HepG2 (cell line): ENCODE measurements at regions not wholly inside any gene's neighbourhood (a gene's known extent, or its start where the extent isn't known, plus 50 kb on each side); places are given as distances from the start of the nearest gene placed in this dataset.

Experiments
- ATAC-seq: fragments of 200-7000 bp; cut with Tn5 transposase; 3 replicates; pipeline ENCODE4 v1.9.1; 2020; ENCODE audit warnings: mild to moderate bottlenecking, moderate library complexity
- BruUV-seq: library from RNA; stranded (reverse); fragments of 400-500 nt; replicated peaks from 2 replicates; lab custom pipeline; 2021; lab: Mats Ljungman, UMichigan
- CTCF ChIA-PET: fragments of 300-600 bp; formaldehyde crosslinking; extraction: SDS; loops from one replicate; lab custom pipeline; 2021; ENCODE audit warnings: low total read pairs, inconsistent platforms, low intra/inter-chr PET ratio; lab: Yijun Ruan, JAX
- POLR2A ChIA-PET: fragments of 350-600 bp; sonication (Branson Sonifier 250); formaldehyde crosslinking; loops from one replicate; lab custom pipeline; 2020; ENCODE audit warnings: antibody characterized with exemption, inconsistent platforms; lab: Yijun Ruan, JAX
- DNase-seq: peaks from one replicate; pipeline ENCODE4 v3.0.0-alpha.2; 2015; ENCODE audit warnings: low spot score
- FAIRE-seq: peaks from 3 replicates; lab custom pipeline; 2011; peaks lifted over from hg19 to GRCh38; lab: Jason Lieb, UNC
- H2AFZ ChIP-seq: one replicate; pipeline ENCODE4 v1.6.1; 2011; ENCODE audit warnings: low read length, inconsistent platforms
- H3K27ac ChIP-seq: fragments of 300-600 bp; 3 replicates; pipeline ENCODE4 v1.8.0; 2011; ENCODE audit warnings: mixed run types, mild to moderate bottlenecking, mixed read lengths, low read length, inconsistent platforms; ENCODE audit not compliant: insufficient read depth; ENCODE audit errors: extremely low read length
- H3K27me3 ChIP-seq, 2 experiments: fragments of 200-600 bp in 1 of 2; 2 replicates in 1 of 2; 3 replicates in 1 of 2; pipeline versions ENCODE4 v1.6.0 to v1.8.0; 2011; ENCODE audit warnings: low read length in 2 of 2, mild to moderate bottlenecking in 2 of 2, moderate library complexity in 2 of 2, inconsistent platforms in 1 of 2; ENCODE audit not compliant: insufficient read depth in 2 of 2, control insufficient read depth in 1 of 2
- H3K36me3 ChIP-seq, 2 experiments: fragments of 200-600 bp in 1 of 2; replicated peaks in 1 of 2; 2 replicates in 1 of 2; 3 replicates in 1 of 2; pipeline versions ENCODE4 v1.5.1 to v1.8.0; 2011; ENCODE audit warnings: low read length in 2 of 2, inconsistent platforms in 1 of 2; ENCODE audit not compliant: insufficient read depth in 2 of 2, control insufficient read depth in 1 of 2
- H3K4me1 ChIP-seq: 2 replicates; pipeline ENCODE4 v1.5.1; 2012; ENCODE audit warnings: low read length, inconsistent platforms; ENCODE audit not compliant: insufficient read depth
- H3K4me2 ChIP-seq: 2 replicates; pipeline ENCODE4 v1.6.0; 2011; ENCODE audit warnings: low read depth, low read length, inconsistent platforms
- H3K4me3 ChIP-seq, 3 experiments: fragments of 200-600 bp in 1 of 3; sonication (generic), shearing (Covaris generic) in 1 of 3; replicated peaks in 1 of 3; 2 replicates each; pipeline ENCODE4 v1.5.1; 2011 to 2016; ENCODE audit warnings: low read length in 3 of 3, inconsistent platforms in 2 of 3, low read depth in 2 of 3, mild to moderate bottlenecking in 2 of 3, control low read depth in 1 of 3, mixed read lengths in 1 of 3; ENCODE audit not compliant: insufficient read depth in 1 of 3
- H3K79me2 ChIP-seq: one replicate; pipeline ENCODE4 v1.6.1; 2011; ENCODE audit warnings: low read length, inconsistent platforms; ENCODE audit not compliant: insufficient read depth
- H3K9ac ChIP-seq: 2 replicates; pipeline ENCODE4 v1.6.0; 2011; ENCODE audit warnings: mild to moderate bottlenecking, low read depth, low read length, inconsistent platforms; ENCODE audit not compliant: insufficient read depth
- H3K9me3 ChIP-seq: 2 replicates; pipeline ENCODE4 v1.5.1; 2012; ENCODE audit warnings: mild to moderate bottlenecking, low read length
- H4K20me1 ChIP-seq: 2 replicates; pipeline ENCODE4 v1.6.0; 2011; ENCODE audit warnings: inconsistent platforms, mild to moderate bottlenecking, low read length, moderate library complexity; ENCODE audit not compliant: insufficient read depth
- ADNP ChIP-seq: sonication (generic); formaldehyde crosslinking; IDR thresholded peaks from 2 replicates; pipeline ENCODE4 v1.4.0; 2020; ENCODE audit warnings: missing genetic modification reagents
- ATF7 ChIP-seq, 2 experiments: fragments of 450-650 bp in 1 of 2; sonication (generic) in 1 of 2; formaldehyde crosslinking in 1 of 2; IDR thresholded peaks; 2 replicates each; pipeline versions ENCODE4 v1.4.0 to v1.6.1; 2016 to 2020; ENCODE audit warnings: antibody characterized with exemption in 1 of 2, mild to moderate bottlenecking in 1 of 2, missing genetic modification reagents in 1 of 2
- BRD4 ChIP-seq: sonication (generic); formaldehyde crosslinking; IDR thresholded peaks from 2 replicates; pipeline ENCODE4 v1.4.0; 2020; ENCODE audit warnings: missing genetic modification reagents
- HDAC2 ChIP-seq: sonication (generic); formaldehyde crosslinking; IDR thresholded peaks from 2 replicates; pipeline ENCODE4 v1.4.0; 2020; ENCODE audit warnings: missing genetic modification reagents
- HNRNPLL ChIP-seq: fragments of 200-400 bp; formaldehyde crosslinking; IDR thresholded peaks from 2 replicates; pipeline ENCODE4 v1.6.1; 2017; ENCODE audit warnings: mild to moderate bottlenecking, low read depth, low read length; ENCODE audit not compliant: poor library complexity, severe bottlenecking
- HOXA9 ChIP-seq: sonication (generic); formaldehyde crosslinking; IDR thresholded peaks from 2 replicates; pipeline ENCODE4 v1.8.1; 2022; ENCODE audit warnings: missing genetic modification reagents, mild to moderate bottlenecking, moderate library complexity, borderline replicate concordance
- PAX8 ChIP-seq: sonication (generic); formaldehyde crosslinking; IDR thresholded peaks from 2 replicates; pipeline ENCODE4 v1.8.0; 2022; ENCODE audit warnings: mild to moderate bottlenecking, missing genetic modification reagents, borderline replicate concordance
- RBM22 ChIP-seq: fragments of 200-400 bp; formaldehyde crosslinking; optimal IDR thresholded peaks from 2 replicates; pipeline ENCODE3; 2017; ENCODE audit warnings: mild to moderate bottlenecking, low read length, moderate library complexity
- SMARCE1 ChIP-seq: fragments of 450-650 bp; IDR thresholded peaks from 2 replicates; pipeline ENCODE4 v1.6.1; 2017; ENCODE audit warnings: borderline replicate concordance
- SUZ12 ChIP-seq: fragments of 150-350 bp; IDR thresholded peaks from 2 replicates; pipeline ENCODE4 v1.6.1; 2014; ENCODE audit warnings: low read depth, low read length
- ZBTB14 ChIP-seq: sonication (generic); formaldehyde crosslinking; IDR thresholded peaks from 2 replicates; pipeline ENCODE4 v1.4.0; 2020; ENCODE audit warnings: missing genetic modification reagents
- ZNF224 ChIP-seq: sonication (generic); formaldehyde crosslinking; IDR thresholded peaks from 2 replicates; pipeline ENCODE4 v1.5.0; 2020; ENCODE audit warnings: mild to moderate bottlenecking, missing genetic modification reagents
- ZNF350 ChIP-seq: sonication (generic); formaldehyde crosslinking; IDR thresholded peaks from 2 replicates; pipeline ENCODE4 v1.4.0; 2020; ENCODE audit warnings: mild to moderate bottlenecking, low read depth, missing genetic modification reagents, borderline replicate concordance
- ZNF431 ChIP-seq: sonication (generic); formaldehyde crosslinking; IDR thresholded peaks from 2 replicates; pipeline ENCODE4 v1.9.0; 2022; ENCODE audit warnings: missing genetic modification reagents, low read depth, mild to moderate bottlenecking, borderline replicate concordance
- ZNF550 ChIP-seq: sonication (generic); formaldehyde crosslinking; IDR thresholded peaks from 2 replicates; pipeline ENCODE4 v1.4.0; 2020; ENCODE audit warnings: mild to moderate bottlenecking, missing genetic modification reagents, borderline replicate concordance
- ZNF746 ChIP-seq: sonication (generic); formaldehyde crosslinking; IDR thresholded peaks from 2 replicates; pipeline ENCODE4 v1.8.0; 2022; ENCODE audit warnings: mild to moderate bottlenecking, missing genetic modification reagents
- ZNF761 ChIP-seq: sonication (generic); formaldehyde crosslinking; conservative IDR thresholded peaks from 2 replicates; pipeline ENCODE4 v1.4.0; 2020; ENCODE audit warnings: mild to moderate bottlenecking, missing genetic modification reagents
- WGBS: methylation state at CpG from one replicate; pipeline ENCODE4 v1.1.6; 2017; ENCODE audit warnings: low lambda C conversion rate; 5-methylcytosine and 5-hydroxymethylcytosine counted together
- in situ Hi-C: cut with HindIII; loops from 2 replicates; pipeline ENCODE4 v1.10.0; 2017; ENCODE audit warnings: low pct_unique_long_range_greater_than_20kb; ENCODE audit not compliant: extremely low pct_ligation_motif_present
- intact Hi-C: fragments of 100-400 bp; cut with micrococcal nuclease; formaldehyde crosslinking; loops from one replicate; pipeline ENCODE4 v1.10.0; 2022; ENCODE audit not compliant: unreplicated experiment
- TF ChIP-seq, protein P1 (sequence below): IDR thresholded peaks from 2 replicates; pipeline ENCODE4 v1.6.1; 2016; ENCODE audit warnings: missing compliant biosample characterization, missing genetic modification reagents, borderline replicate concordance

DNA sequence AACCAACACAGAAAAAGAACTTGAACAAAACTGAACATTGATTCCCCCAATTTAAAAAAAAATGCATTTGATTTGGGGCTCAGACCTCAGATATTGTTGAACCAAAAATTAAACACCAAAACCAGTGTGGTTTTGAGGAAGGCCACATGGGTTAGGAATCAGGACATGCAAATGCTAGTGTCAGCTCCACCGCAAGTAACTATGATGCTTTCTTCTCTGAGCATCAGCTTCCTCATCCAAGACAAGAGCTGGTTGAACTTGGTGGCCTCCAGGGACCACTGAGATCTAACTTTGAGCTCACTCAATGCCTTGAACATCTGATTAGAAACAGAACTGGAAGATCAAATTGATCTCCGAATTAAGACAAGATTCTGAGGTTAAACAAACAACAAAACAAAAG, 142.9 kb upstream of the NWD2 start (continued):
- TF ChIP-seq SUZ12 = no peak
- TF ChIP-seq RBM22 = no peak
- no peak for TF ChIP-seq ATF7 (IDR thresholded peaks at IDR 0.05)
- no peak for TF ChIP-seq ATF7 (CRISPR knock-in tag; IDR thresholded peaks at IDR 0.05)
- no peak for TF ChIP-seq BRD4 (CRISPR knock-in tag)
- no peak for TF ChIP-seq PAX8 (CRISPR knock-in tag)
- no peak for TF ChIP-seq ZNF761

DNA sequence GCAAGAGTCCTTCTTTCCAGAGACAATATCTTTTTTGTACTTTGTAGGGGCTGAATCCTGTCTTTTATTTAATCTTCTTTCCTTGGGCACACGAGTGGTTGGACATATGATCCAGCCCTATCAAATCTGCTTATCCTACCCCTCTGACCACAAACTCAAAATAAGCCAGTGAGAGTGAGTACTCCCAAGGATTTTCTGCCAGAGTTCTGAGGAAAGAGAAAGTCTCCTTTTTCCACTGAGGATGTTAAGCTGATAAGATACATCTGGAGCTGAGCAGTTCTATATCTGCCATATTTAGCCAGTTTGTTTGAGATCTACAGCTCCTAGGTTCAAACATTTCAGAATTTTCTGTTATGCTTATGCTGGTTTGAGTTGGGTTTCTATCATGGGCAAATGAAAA, 134.8 kb upstream of the NWD2 start:
- Histone ChIP-seq H3K36me3 (no peaks in the 10 kb centered on the region), H3K79me2 (no peaks in the 10 kb centered on the region), H3K4me2 (no peak overlapping the region), H3K4me3 (no peak overlapping the region), H2AFZ (no peak overlapping the region), H3K27me3 (no peaks in the 10 kb centered on the region), H3K9ac (no peak overlapping the region), H4K20me1 (no peaks in the 10 kb centered on the region), H3K9me3 (no peaks in the 10 kb centered on the region), H3K27ac (no peak overlapping the region), H3K4me1 (peaks cover 7% of the 10 kb centered on the region; the same call in 1 of the 2 replicates)
- no peak for FAIRE-seq
- ATAC-seq = no peak
- intact Hi-C loops (no loop called here), in situ Hi-C loops (no loop called here)
- 0% methylated on average over 1 of the region's 1 CpG for WGBS
- TF ChIP-seq ZBTB14 (CRISPR knock-in tag) = no peak
- TF ChIP-seq ADNP (CRISPR knock-in tag) = no peak
- TF ChIP-seq HOXA9 = no peak
- TF ChIP-seq HDAC2 (CRISPR knock-in tag) = no peak
- no peak for TF ChIP-seq ZNF431 (CRISPR knock-in tag)
- TF ChIP-seq HNRNPLL = no peak
- TF ChIP-seq ZNF746 (CRISPR knock-in tag) = no peak
- TF ChIP-seq ZNF550 = no peak
- TF ChIP-seq ZNF350 (CRISPR knock-in tag) = no peak
- no peak for TF ChIP-seq SMARCE1
- no peak for TF ChIP-seq ZNF224 (CRISPR knock-in tag)
- TF ChIP-seq, protein P1, sequence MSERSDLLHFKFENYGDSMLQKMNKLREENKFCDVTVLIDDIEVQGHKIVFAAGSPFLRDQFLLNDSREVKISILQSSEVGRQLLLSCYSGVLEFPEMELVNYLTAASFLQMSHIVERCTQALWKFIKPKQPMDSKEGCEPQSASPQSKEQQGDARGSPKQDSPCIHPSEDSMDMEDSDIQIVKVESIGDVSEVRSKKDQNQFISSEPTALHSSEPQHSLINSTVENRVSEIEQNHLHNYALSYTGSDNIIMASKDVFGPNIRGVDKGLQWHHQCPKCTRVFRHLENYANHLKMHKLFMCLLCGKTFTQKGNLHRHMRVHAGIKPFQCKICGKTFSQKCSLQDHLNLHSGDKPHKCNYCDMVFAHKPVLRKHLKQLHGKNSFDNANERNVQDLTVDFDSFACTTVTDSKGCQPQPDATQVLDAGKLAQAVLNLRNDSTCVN (CRISPR knock-in tag) = no peak
- ChIA-PET POLR2A (no interaction called here), CTCF (no interaction called here)
- DNase-seq = no peak
- BruUV-seq = no TSS peak
